ENCODE measurements at regions not wholly inside any gene's neighbourhood (a gene's known extent, or its start where the extent isn't known, plus 50 kb on each side); places are given as distances from the start of the nearest gene placed in this dataset.

GRCh38 chr20:4441871-4442270 is 192.8 kb upstream of the ADRA1D start:
- TF ChIP-seq PPARA (CRISPR knock-in tag; IDR thresholded peaks at IDR 0.05; ENCODE audit: borderline replicate concordance) (no peak), SNAI2 (CRISPR knock-in tag; IDR thresholded peaks at IDR 0.05) (no peak), ZFP3 (CRISPR knock-in tag; IDR thresholded peaks at IDR 0.05) (no peak), POU6F1 (CRISPR knock-in tag; IDR thresholded peaks at IDR 0.05; ENCODE audit: borderline replicate concordance, low read depth) (no peak), OSR1 (CRISPR knock-in tag; IDR thresholded peaks at IDR 0.05) (no peak), BACH2 (CRISPR knock-in tag; IDR thresholded peaks at IDR 0.05; ENCODE audit: borderline replicate concordance) (no peak), PATZ1 (CRISPR knock-in tag; IDR thresholded peaks at IDR 0.05; ENCODE audit: borderline replicate concordance) (no peak), TSHZ2 (CRISPR knock-in tag; IDR thresholded peaks at IDR 0.05) (no peak), TOX (CRISPR knock-in tag; IDR thresholded peaks at IDR 0.05; ENCODE audit: borderline replicate concordance) (no peak), ARNTL (CRISPR knock-in tag; IDR thresholded peaks at IDR 0.05; ENCODE audit: borderline replicate concordance, low read depth) (no peak), ZC3H10 (CRISPR knock-in tag; IDR thresholded peaks at IDR 0.05) (no peak), CSRNP3 (CRISPR knock-in tag; IDR thresholded peaks at IDR 0.05) (no peak), GLIS3 (CRISPR knock-in tag; IDR thresholded peaks at IDR 0.05) (no peak), RARB (CRISPR knock-in tag; IDR thresholded peaks at IDR 0.05) (no peak), CREB5 (CRISPR knock-in tag; IDR thresholded peaks at IDR 0.05; ENCODE audit: low read depth) (no peak), TCF4 (CRISPR knock-in tag; IDR thresholded peaks at IDR 0.05; ENCODE audit: borderline replicate concordance) (no peak)
- ATAC-seq = no peak

- no peak for TF ChIP-seq CSRNP3 (CRISPR knock-in tag; IDR thresholded peaks at IDR 0.05)
- TF ChIP-seq CREB5 (CRISPR knock-in tag; IDR thresholded peaks at IDR 0.05; ENCODE audit: low read depth) = no peak
- no peak for TF ChIP-seq ZC3H10 (CRISPR knock-in tag; IDR thresholded peaks at IDR 0.05)
- no peak for TF ChIP-seq TSHZ2 (CRISPR knock-in tag; IDR thresholded peaks at IDR 0.05)
- TF ChIP-seq RARB (CRISPR knock-in tag; IDR thresholded peaks at IDR 0.05) = no peak
- no peak for TF ChIP-seq BACH2 (CRISPR knock-in tag; IDR thresholded peaks at IDR 0.05; ENCODE audit: borderline replicate concordance)
- ATAC-seq = no peak
Measured at GRCh38 chr20:4441191-4441590, 192.1 kb upstream of the ADRA1D start.
